ENCODE measurements at regions not wholly inside any gene's neighbourhood (a gene's known extent, or its start where the extent isn't known, plus 50 kb on each side); places are given as distances from the start of the nearest gene placed in this dataset.
A peak's percentile ranks its signal among the peaks of the same experiment; 100 is the strongest.

GRCh38 chr14:89626233-89626806 lies 209.3 kb upstream of the FOXN3 start:
- no peak for DNase-seq

GRCh38 chr14:89625731-89626232 lies 208.7 kb upstream of the FOXN3 start:
- DNase-seq, result no peak

GRCh38 chr14:89625244-89625713 lies 208.2 kb upstream of the FOXN3 start:
- DNase-seq, result no peak

GRCh38 chr14:89624500-89625156 lies 207.6 kb upstream of the FOXN3 start:
- no peak for DNase-seq

GRCh38 chr14:89621791-89622638 lies 205.0 kb upstream of the FOXN3 start:
- no peak for DNase-seq

- DNase-seq, result peak; percentile 37
Observed at GRCh38 chr14:89621009-89621421, 204.0 kb upstream of the FOXN3 start.

GRCh38 chr14:89620436-89620835 lies 203.4 kb upstream of the FOXN3 start:
- no peak for DNase-seq

GRCh38 chr14:89619596-89619995 lies 202.6 kb upstream of the FOXN3 start:
- no peak for DNase-seq

GRCh38 chr14:89618811-89619551 lies 201.9 kb upstream of the FOXN3 start:
- DNase-seq, result peak; percentile 51

- DNase-seq, result no peak
Observed at GRCh38 chr14:89618330-89618708, 201.3 kb upstream of the FOXN3 start.

- no peak for DNase-seq
Observed at GRCh38 chr14:89617481-89618329, 200.7 kb upstream of the FOXN3 start.

GRCh38 chr14:89616852-89617341 lies 199.9 kb upstream of the FOXN3 start:
- no peak for DNase-seq

- no peak for DNase-seq
Observed at GRCh38 chr14:89616425-89616824, 199.4 kb upstream of the FOXN3 start.

- DNase-seq, result no peak
Observed at GRCh38 chr14:89615421-89615820, 198.4 kb upstream of the FOXN3 start.

- no peak for DNase-seq
Observed at GRCh38 chr14:89614009-89614691, 197.1 kb upstream of the FOXN3 start.

- no peak for DNase-seq
Observed at GRCh38 chr14:89613260-89614008, 196.4 kb upstream of the FOXN3 start.

GRCh38 chr14:89609500-89610100 lies 192.6 kb upstream of the FOXN3 start:
- DNase-seq, result no peak

- no peak for DNase-seq
Observed at GRCh38 chr14:89607453-89607852, 190.4 kb upstream of the FOXN3 start.

GRCh38 chr14:89603938-89604480 lies 187.0 kb upstream of the FOXN3 start:
- no peak for DNase-seq

Measured in activated CD4-positive, alpha-beta T cell treated with anti-CD3 and anti-CD28 coated beads for 1 hour (primary cell).